ENCODE measurements at regions not wholly inside any gene's neighbourhood (a gene's known extent, or its start where the extent isn't known, plus 50 kb on each side); places are given as distances from the start of the nearest gene placed in this dataset.

DNA sequence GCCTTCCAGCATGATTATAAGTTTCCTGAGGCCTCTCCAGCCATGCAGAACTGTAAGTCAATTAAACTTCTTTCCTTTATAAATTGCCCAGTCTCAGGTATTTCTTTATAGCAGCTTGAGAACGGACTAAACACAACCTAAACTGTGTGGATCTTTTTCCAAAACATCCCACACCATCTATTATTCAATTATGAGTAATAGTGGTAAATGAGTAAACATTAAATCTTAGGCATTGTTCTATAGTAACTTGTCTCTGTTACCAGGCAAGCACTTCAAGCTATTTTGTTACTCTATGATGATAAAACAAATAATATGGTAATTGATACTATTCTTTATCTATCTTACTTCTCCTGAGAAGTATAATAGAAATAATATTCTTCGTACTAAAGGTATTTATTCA, 536.9 kb upstream of the CHAC2 start:
- Histone ChIP-seq H3K27ac (no peak overlapping the region), H3K36me3 (no peaks in the 10 kb centered on the region), H3K4me1 (ENCODE audit: control insufficient read depth in 1 of 2, insufficient read depth in 1 of 2, low read depth in 1 of 2, low read length in 1 of 2) (no peaks in the 10 kb centered on the region), H3K27me3 (no peaks in the 10 kb centered on the region), H3K9me3 (no peaks in the 10 kb centered on the region), H3K4me3 (ENCODE audit: low read depth in 1 of 2, low read length in 1 of 2) (no peak overlapping the region)
- TF ChIP-seq, protein P1, sequence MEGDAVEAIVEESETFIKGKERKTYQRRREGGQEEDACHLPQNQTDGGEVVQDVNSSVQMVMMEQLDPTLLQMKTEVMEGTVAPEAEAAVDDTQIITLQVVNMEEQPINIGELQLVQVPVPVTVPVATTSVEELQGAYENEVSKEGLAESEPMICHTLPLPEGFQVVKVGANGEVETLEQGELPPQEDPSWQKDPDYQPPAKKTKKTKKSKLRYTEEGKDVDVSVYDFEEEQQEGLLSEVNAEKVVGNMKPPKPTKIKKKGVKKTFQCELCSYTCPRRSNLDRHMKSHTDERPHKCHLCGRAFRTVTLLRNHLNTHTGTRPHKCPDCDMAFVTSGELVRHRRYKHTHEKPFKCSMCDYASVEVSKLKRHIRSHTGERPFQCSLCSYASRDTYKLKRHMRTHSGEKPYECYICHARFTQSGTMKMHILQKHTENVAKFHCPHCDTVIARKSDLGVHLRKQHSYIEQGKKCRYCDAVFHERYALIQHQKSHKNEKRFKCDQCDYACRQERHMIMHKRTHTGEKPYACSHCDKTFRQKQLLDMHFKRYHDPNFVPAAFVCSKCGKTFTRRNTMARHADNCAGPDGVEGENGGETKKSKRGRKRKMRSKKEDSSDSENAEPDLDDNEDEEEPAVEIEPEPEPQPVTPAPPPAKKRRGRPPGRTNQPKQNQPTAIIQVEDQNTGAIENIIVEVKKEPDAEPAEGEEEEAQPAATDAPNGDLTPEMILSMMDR (IDR thresholded peaks at IDR 0.05), result no peak

DNA sequence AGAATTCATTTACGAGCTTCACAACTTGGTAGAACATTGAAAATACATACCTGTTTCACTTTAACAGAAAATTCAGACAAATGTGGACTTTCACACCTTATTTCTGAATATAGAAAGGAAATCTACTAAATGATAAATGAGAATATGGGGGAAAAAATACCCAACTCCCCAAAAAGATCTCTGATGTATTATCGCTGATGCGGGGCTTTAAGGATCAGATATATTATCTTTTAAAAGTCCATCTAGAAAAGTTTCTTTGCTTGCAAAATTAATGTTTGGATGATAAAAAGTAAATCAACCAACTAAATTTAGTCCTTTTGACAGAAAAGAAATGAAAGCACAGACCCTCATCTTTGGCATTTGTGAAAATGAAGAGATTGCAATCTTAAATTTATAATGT, 540.1 kb upstream of the CHAC2 start:
- Histone ChIP-seq H3K4me3 (ENCODE audit: low read depth in 1 of 2, low read length in 1 of 2) (no peak overlapping the region), H3K9me3 (no peaks in the 10 kb centered on the region), H3K27me3 (no peaks in the 10 kb centered on the region), H3K27ac (no peak overlapping the region), H3K36me3 (no peaks in the 10 kb centered on the region), H3K4me1 (ENCODE audit: control insufficient read depth in 1 of 2, insufficient read depth in 1 of 2, low read depth in 1 of 2, low read length in 1 of 2) (no peaks in the 10 kb centered on the region)
- TF ChIP-seq, protein P1 (IDR thresholded peaks at IDR 0.05), result no peak

DNA sequence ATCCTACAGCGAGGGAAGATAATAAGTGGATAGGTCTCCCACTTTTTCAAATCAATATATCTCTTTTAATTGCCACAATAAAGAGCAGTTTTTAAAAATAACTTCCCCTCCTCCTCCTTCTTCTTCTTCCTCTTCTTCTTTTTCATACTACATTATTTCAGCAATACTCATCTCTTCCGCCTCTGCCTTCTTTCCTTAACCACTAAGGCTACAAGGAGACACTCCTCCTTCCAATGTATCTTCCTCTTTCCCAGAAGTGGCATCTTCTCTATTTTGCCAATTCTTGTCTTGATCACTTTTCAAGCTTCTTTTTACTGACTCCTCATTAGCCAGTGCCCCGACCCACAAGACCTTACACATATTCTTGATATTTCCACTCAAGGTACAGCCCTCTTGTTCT, 546.6 kb upstream of the CHAC2 start:
- Histone ChIP-seq H3K27ac (no peak overlapping the region), H3K9me3 (no peaks in the 10 kb centered on the region), H3K36me3 (no peaks in the 10 kb centered on the region), H3K27me3 (no peaks in the 10 kb centered on the region), H3K4me3 (ENCODE audit: low read depth in 1 of 2, low read length in 1 of 2) (no peak overlapping the region), H3K4me1 (ENCODE audit: control insufficient read depth in 1 of 2, insufficient read depth in 1 of 2, low read depth in 1 of 2, low read length in 1 of 2) (no peaks in the 10 kb centered on the region)
- TF ChIP-seq, protein P1 (IDR thresholded peaks at IDR 0.05), result no peak

DNA sequence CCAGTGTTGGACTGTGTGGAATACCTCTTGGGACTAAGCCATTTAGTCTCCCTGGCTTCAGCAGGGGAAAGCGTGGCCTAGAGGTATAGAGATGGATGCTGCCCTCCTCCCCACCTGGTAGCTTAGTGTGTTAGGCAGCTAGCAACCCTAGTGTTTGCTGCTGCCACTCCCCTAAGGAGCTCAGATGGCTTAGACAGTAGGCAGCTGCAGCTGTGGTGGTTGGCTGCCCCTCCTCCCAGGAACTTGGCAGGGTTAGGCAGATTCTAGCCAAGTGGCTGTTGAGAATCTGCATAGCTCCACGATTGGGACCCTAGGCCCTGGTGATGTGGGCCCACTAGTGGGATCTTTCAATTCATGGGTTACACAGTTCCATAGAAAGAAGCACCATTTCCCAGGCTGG, 550.4 kb upstream of the CHAC2 start:
- no peaks in the 10 kb centered on the region for H3K9me3 ChIP-seq
- H3K27ac ChIP-seq, result no peak overlapping the region

DNA sequence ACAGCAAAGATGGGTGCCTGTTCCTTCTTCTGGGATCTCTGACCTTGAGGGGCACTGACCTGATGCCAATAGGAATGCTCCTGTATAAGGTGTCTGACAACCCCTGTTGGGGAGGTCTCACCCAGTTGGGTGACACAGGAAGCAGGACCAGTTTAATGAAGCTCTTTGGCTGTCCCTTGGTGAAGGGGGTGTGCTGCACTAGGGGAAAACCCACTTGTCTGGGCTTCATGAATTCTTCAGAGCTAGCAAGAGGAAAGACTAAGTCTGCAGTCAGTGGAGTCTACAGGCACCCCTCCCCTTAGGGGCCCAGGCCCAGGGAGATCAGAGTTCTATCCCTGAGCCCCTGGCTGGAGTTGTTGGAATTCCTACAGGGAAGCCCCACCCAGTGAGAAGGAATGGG, 550.8 kb upstream of the CHAC2 start:
- Histone ChIP-seq H3K27ac (no peak overlapping the region), H3K4me1 (ENCODE audit: control insufficient read depth in 1 of 2, insufficient read depth in 1 of 2, low read depth in 1 of 2, low read length in 1 of 2) (no peaks in the 10 kb centered on the region), H3K36me3 (no peaks in the 10 kb centered on the region), H3K4me3 (ENCODE audit: low read depth in 1 of 2, low read length in 1 of 2) (no peak overlapping the region), H3K9me3 (no peaks in the 10 kb centered on the region), H3K27me3 (no peaks in the 10 kb centered on the region)
- TF ChIP-seq, protein P1 (IDR thresholded peaks at IDR 0.05), result no peak

More for the DNA sequence above, 550.4 kb upstream of the CHAC2 start:
- Histone ChIP-seq H3K4me3 (ENCODE audit: low read depth in 1 of 2, low read length in 1 of 2) (no peak overlapping the region), H3K36me3 (no peaks in the 10 kb centered on the region), H3K27me3 (no peaks in the 10 kb centered on the region), H3K4me1 (ENCODE audit: control insufficient read depth in 1 of 2, insufficient read depth in 1 of 2, low read depth in 1 of 2, low read length in 1 of 2) (no peaks in the 10 kb centered on the region)
- TF ChIP-seq, protein P1 (IDR thresholded peaks at IDR 0.05), result no peak

DNA sequence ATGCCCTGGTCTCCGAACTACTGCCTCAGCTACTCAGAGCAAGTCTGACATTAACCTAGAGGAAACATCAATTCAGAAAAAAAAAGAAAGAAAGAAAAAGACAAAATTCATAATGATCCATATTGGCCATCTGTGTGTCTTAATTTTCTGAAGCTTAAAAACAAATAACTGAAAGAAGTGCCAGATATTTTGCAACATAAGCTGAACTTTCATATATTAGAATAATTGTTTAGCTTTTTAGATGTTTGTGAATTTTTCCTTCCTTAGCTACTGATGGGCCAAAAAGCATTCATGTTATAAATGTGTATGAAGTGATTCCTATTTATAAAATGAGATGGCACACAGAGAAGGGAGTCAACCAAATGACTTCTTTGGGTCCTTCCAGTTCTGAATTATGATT, 555.0 kb upstream of the CHAC2 start:
- H3K27ac ChIP-seq, result no peak overlapping the region
- H3K4me1 ChIP-seq (ENCODE audit: control insufficient read depth in 1 of 2, insufficient read depth in 1 of 2, low read depth in 1 of 2, low read length in 1 of 2), result no peaks in the 10 kb centered on the region
- H3K27me3 ChIP-seq, result no peaks in the 10 kb centered on the region
- TF ChIP-seq, protein P1 (IDR thresholded peaks at IDR 0.05), result no peak
- H3K9me3 ChIP-seq, result no peaks in the 10 kb centered on the region
- H3K4me3 ChIP-seq (ENCODE audit: low read depth in 1 of 2, low read length in 1 of 2), result no peak overlapping the region
- H3K36me3 ChIP-seq, result no peaks in the 10 kb centered on the region
